ENCODE measurements at regions not wholly inside any gene's neighbourhood (a gene's known extent, or its start where the extent isn't known, plus 50 kb on each side); places are given as distances from the start of the nearest gene placed in this dataset.

DNA sequence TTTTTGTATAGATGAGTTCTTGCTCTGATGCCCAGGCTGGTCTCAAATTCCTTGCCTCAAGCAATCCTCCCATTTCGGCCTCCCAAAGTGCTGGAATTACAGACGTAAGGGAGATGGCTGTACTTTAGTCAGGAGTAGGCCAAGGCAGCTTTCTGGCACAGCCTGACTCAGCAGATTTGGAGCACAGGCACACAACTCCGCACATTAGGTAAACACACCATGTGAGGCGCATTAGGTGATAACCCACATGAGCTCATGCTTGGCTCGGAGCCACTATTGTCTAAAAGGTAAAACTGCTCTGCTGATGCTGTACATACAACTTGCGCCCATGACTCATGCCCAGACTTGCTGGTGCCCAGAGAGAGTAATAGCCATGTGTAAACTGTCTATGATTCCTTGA, 1157.9 kb downstream of the TAF11L14 start:
- Histone ChIP-seq H3K27ac (ENCODE audit: low read length) (no peak overlapping the region), H3K36me3 (ENCODE audit: control insufficient read depth, insufficient read depth, low read length) (no peaks in the 10 kb centered on the region), H3K9me3 (ENCODE audit: control insufficient read depth, insufficient read depth, low read depth, low read length) (no peaks in the 10 kb centered on the region), H3K27me3 (ENCODE audit: control insufficient read depth, insufficient read depth, low read length) (no peaks in the 10 kb centered on the region), H3K4me3 (ENCODE audit: low read depth in 2 of 2, low read length in 2 of 2) (no peak overlapping the region), H3K4me1 (ENCODE audit: control insufficient read depth, insufficient read depth, low read length) (no peaks in the 10 kb centered on the region)
- ChIA-PET CTCF (no interaction called here), POLR2A (no interaction called here)
- ATAC-seq (no peak), DNase-seq (ENCODE audit: low read depth, low spot score) (peak; percentile 42)
- TF ChIP-seq, protein P1, sequence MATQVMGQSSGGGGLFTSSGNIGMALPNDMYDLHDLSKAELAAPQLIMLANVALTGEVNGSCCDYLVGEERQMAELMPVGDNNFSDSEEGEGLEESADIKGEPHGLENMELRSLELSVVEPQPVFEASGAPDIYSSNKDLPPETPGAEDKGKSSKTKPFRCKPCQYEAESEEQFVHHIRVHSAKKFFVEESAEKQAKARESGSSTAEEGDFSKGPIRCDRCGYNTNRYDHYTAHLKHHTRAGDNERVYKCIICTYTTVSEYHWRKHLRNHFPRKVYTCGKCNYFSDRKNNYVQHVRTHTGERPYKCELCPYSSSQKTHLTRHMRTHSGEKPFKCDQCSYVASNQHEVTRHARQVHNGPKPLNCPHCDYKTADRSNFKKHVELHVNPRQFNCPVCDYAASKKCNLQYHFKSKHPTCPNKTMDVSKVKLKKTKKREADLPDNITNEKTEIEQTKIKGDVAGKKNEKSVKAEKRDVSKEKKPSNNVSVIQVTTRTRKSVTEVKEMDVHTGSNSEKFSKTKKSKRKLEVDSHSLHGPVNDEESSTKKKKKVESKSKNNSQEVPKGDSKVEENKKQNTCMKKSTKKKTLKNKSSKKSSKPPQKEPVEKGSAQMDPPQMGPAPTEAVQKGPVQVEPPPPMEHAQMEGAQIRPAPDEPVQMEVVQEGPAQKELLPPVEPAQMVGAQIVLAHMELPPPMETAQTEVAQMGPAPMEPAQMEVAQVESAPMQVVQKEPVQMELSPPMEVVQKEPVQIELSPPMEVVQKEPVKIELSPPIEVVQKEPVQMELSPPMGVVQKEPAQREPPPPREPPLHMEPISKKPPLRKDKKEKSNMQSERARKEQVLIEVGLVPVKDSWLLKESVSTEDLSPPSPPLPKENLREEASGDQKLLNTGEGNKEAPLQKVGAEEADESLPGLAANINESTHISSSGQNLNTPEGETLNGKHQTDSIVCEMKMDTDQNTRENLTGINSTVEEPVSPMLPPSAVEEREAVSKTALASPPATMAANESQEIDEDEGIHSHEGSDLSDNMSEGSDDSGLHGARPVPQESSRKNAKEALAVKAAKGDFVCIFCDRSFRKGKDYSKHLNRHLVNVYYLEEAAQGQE (IDR thresholded peaks at IDR 0.05; ENCODE audit: insufficient read depth in 1 of 2, low read depth in 2 of 2, low read length in 1 of 2) = no peak
- TF ChIP-seq SIN3A (IDR thresholded peaks at IDR 0.05; ENCODE audit: borderline replicate concordance, insufficient read depth, low read depth, low read length) (no peak), POLR2AphosphoS5 (IDR thresholded peaks at IDR 0.05; ENCODE audit: low read depth, low read length) (no peak), TCF7L2 (IDR thresholded peaks at IDR 0.05; ENCODE audit: low read depth, low read length) (no peak)
- TF ChIP-seq, protein P2, sequence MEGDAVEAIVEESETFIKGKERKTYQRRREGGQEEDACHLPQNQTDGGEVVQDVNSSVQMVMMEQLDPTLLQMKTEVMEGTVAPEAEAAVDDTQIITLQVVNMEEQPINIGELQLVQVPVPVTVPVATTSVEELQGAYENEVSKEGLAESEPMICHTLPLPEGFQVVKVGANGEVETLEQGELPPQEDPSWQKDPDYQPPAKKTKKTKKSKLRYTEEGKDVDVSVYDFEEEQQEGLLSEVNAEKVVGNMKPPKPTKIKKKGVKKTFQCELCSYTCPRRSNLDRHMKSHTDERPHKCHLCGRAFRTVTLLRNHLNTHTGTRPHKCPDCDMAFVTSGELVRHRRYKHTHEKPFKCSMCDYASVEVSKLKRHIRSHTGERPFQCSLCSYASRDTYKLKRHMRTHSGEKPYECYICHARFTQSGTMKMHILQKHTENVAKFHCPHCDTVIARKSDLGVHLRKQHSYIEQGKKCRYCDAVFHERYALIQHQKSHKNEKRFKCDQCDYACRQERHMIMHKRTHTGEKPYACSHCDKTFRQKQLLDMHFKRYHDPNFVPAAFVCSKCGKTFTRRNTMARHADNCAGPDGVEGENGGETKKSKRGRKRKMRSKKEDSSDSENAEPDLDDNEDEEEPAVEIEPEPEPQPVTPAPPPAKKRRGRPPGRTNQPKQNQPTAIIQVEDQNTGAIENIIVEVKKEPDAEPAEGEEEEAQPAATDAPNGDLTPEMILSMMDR (IDR thresholded peaks at IDR 0.05) = no peak
- intact Hi-C loops (cut with micrococcal nuclease; ENCODE audit: unreplicated experiment) = no loop called here
- BruUV-seq (replicated peaks) = no TSS peak
- in situ Hi-C loops (cut with HindIII; ENCODE audit: low pct_unique_long_range_greater_than_20kb, low sequenced_read_pairs) = no loop called here

DNA sequence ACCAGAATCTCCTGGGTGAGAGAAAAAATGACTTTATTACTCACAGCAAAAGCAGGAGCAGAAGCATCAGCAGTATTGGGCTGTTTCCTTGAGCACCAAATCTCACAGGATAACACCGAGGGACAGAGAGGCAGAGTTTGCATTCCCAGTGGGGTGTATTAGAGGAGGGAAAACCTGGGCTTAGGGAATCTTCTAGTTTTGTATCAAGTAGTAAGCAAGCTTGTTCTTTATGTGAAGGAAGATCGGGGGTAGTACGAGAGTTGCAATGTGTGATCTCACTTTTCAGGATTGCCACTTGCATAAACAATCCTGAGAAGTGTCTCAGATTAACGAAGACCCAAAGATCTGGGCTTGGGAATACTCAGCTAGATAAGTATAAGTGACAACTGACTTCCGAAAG, 1163.0 kb downstream of the TAF11L14 start:
- DNase-seq (ENCODE audit: low read depth, low spot score) = no peak
- BruUV-seq (replicated peaks) = no TSS peak
- Histone ChIP-seq H3K27ac (ENCODE audit: low read length) (no peak overlapping the region), H3K4me1 (ENCODE audit: control insufficient read depth, insufficient read depth, low read length) (no peaks in the 10 kb centered on the region), H3K9me3 (ENCODE audit: control insufficient read depth, insufficient read depth, low read depth, low read length) (no peaks in the 10 kb centered on the region), H3K4me3 (ENCODE audit: low read depth in 2 of 2, low read length in 2 of 2) (no peak overlapping the region), H3K36me3 (ENCODE audit: control insufficient read depth, insufficient read depth, low read length) (no peaks in the 10 kb centered on the region), H3K27me3 (ENCODE audit: control insufficient read depth, insufficient read depth, low read length) (no peaks in the 10 kb centered on the region)
- no peak for ATAC-seq
- in situ Hi-C loops (cut with HindIII; ENCODE audit: low pct_unique_long_range_greater_than_20kb, low sequenced_read_pairs) (no loop called here), intact Hi-C loops (cut with micrococcal nuclease; ENCODE audit: unreplicated experiment) (no loop called here)
- ChIA-PET POLR2A (no interaction called here), CTCF (no interaction called here)
- no peak for TF ChIP-seq SIN3A (IDR thresholded peaks at IDR 0.05; ENCODE audit: borderline replicate concordance, insufficient read depth, low read depth, low read length)
- no peak for TF ChIP-seq POLR2AphosphoS5 (IDR thresholded peaks at IDR 0.05; ENCODE audit: low read depth, low read length)
- TF ChIP-seq, protein P1 (IDR thresholded peaks at IDR 0.05; ENCODE audit: insufficient read depth in 1 of 2, low read depth in 2 of 2, low read length in 1 of 2) = no peak
- TF ChIP-seq, protein P2 (IDR thresholded peaks at IDR 0.05) = no peak
- TF ChIP-seq TCF7L2 (IDR thresholded peaks at IDR 0.05; ENCODE audit: low read depth, low read length) = no peak
